PC-9 (cell line): ENCODE measurements at regions not wholly inside any gene's neighbourhood (a gene's known extent, or its start where the extent isn't known, plus 50 kb on each side); places are given as distances from the start of the nearest gene placed in this dataset.
"Not testable (repeated sequence)": the region's sequence is repeated elsewhere in the genome, so short reads cannot be mapped to it uniquely, and the experiment has no call there.

Experiments
- BruUV-seq: library from RNA; stranded (reverse); fragments of 400-500 nt; replicated peaks from 2 replicates; lab custom pipeline; 2021; lab: Mats Ljungman, UMichigan
- CTCF ChIA-PET: fragments of 300-600 bp; sonication (Branson Sonifier 250); formaldehyde crosslinking; loops from one replicate; lab custom pipeline; 2022; ENCODE audit warnings: antibody characterized with exemption; lab: Charles Lee
- POLR2A ChIA-PET: fragments of 300-600 bp; sonication (Branson Sonifier 250); formaldehyde crosslinking; loops from one replicate; lab custom pipeline; 2022; ENCODE audit warnings: antibody characterized with exemption; ENCODE audit not compliant: unreplicated experiment; lab: Charles Lee
- DNase-seq, 2 experiments: peaks; one replicate each; pipeline versions ENCODE4 v3.0.0 to v3.0.0-alpha.2; 2015 to 2022; ENCODE audit warnings: mixed read lengths in 1 of 2
- H2AFZ ChIP-seq: fragments of 200-600 bp; sonication (generic); 2 replicates; pipeline ENCODE4 v1.8.1; 2017; ENCODE audit warnings: antibody characterized with exemption
- H3F3A ChIP-seq: fragments of 200-600 bp; sonication (generic); 2 replicates; pipeline ENCODE4 v1.8.1; 2017; ENCODE audit warnings: antibody characterized with exemption, mild to moderate bottlenecking, low read depth; ENCODE audit not compliant: insufficient read depth
- H3K27ac ChIP-seq: fragments of 200-600 bp; sonication (generic); 2 replicates; pipeline ENCODE4 v1.6.1; 2016; ENCODE audit warnings: mixed run types
- H3K27me3 ChIP-seq: fragments of 200-600 bp; sonication (generic); 2 replicates; pipeline ENCODE4 v1.6.1; 2016; ENCODE audit warnings: low read depth, mixed run types; ENCODE audit not compliant: insufficient read depth
- H3K36me3 ChIP-seq: fragments of 200-600 bp; sonication (generic); 2 replicates; pipeline ENCODE4 v1.6.1; 2016; ENCODE audit warnings: low read depth, mixed run types
- H3K4me1 ChIP-seq: fragments of 200-600 bp; sonication (generic); replicated peaks from 2 replicates; pipeline ENCODE4 v1.6.1; 2016; ENCODE audit warnings: mixed run types; ENCODE audit not compliant: insufficient read depth
- H3K4me2 ChIP-seq: fragments of 200-600 bp; sonication (generic); 2 replicates; pipeline ENCODE4 v1.6.1; 2017; ENCODE audit warnings: mixed run types
- H3K4me3 ChIP-seq: fragments of 200-600 bp; sonication (generic); 2 replicates; pipeline ENCODE4 v1.6.1; 2016; ENCODE audit warnings: mixed run types
- H3K79me2 ChIP-seq: fragments of 200-600 bp; sonication (generic); 2 replicates; pipeline ENCODE4 v1.6.1; 2017; ENCODE audit warnings: low read depth, mixed run types
- H3K9me2 ChIP-seq: fragments of 200-600 bp; sonication (generic); 2 replicates; pipeline ENCODE4 v1.8.1; 2017; ENCODE audit warnings: mild to moderate bottlenecking; ENCODE audit not compliant: insufficient read depth
- H3K9me3 ChIP-seq: fragments of 200-600 bp; sonication (generic); 2 replicates; pipeline ENCODE4 v1.8.1; 2016; ENCODE audit warnings: low read depth; ENCODE audit not compliant: insufficient read depth
- H4K20me1 ChIP-seq: fragments of 200-600 bp; sonication (generic); 2 replicates; pipeline ENCODE4 v1.8.1; 2017; ENCODE audit not compliant: insufficient read depth
- CTCF ChIP-seq: fragments of 200-600 bp; sonication (generic); conservative IDR thresholded peaks from 2 replicates; pipeline ENCODE4 v1.6.1; 2017; ENCODE audit warnings: mixed run types, antibody characterized with exemption, mild to moderate bottlenecking, moderate library complexity
- EZH2 ChIP-seq: fragments of 200-600 bp; sonication (generic); IDR thresholded peaks from 2 replicates; pipeline ENCODE4 v1.8.0; 2017; ENCODE audit warnings: antibody characterized with exemption, low read depth
- intact Hi-C: fragments of 100-400 bp; cut with micrococcal nuclease; formaldehyde crosslinking; loops from one replicate; pipeline ENCODE4 v1.10.0; 2022; ENCODE audit not compliant: unreplicated experiment

- H3K27ac ChIP-seq, H3K4me2 ChIP-seq, POLR2A ChIA-PET, CTCF ChIA-PET, H3K36me3 ChIP-seq, H4K20me1 ChIP-seq, H3K27me3 ChIP-seq, H2AFZ ChIP-seq, DNase-seq, H3K4me1 ChIP-seq, H3K79me2 ChIP-seq, BruUV-seq, intact Hi-C loops, H3K9me3 ChIP-seq, H3K4me3 ChIP-seq, H3K9me2 ChIP-seq, H3F3A ChIP-seq: not testable (repeated sequence)
These were observed 64.5 kb upstream of the HTR1E start for GRCh38 chr6:86872810-86873209.

- ChIA-PET POLR2A (no interaction called here), CTCF (no interaction called here)
- Histone ChIP-seq H3K9me2 (no peaks in the 10 kb centered on the region), H3K4me1 (no peaks in the 10 kb centered on the region), H3K4me2 (no peak overlapping the region), H3K27me3 (no peaks in the 10 kb centered on the region), H2AFZ (no peak overlapping the region), H3K79me2 (no peaks in the 10 kb centered on the region), H3F3A (no peaks in the 10 kb centered on the region), H3K9me3 (no peaks in the 10 kb centered on the region), H4K20me1 (no peaks in the 10 kb centered on the region), H3K27ac (no peak overlapping the region), H3K4me3 (no peak overlapping the region), H3K36me3 (no peaks in the 10 kb centered on the region)
- intact Hi-C loops, result no loop called here
- no peak for TF ChIP-seq EZH2
- TF ChIP-seq CTCF, result no peak
- BruUV-seq, result no TSS peak
- no peak for DNase-seq
These were observed 65.6 kb upstream of the HTR1E start for GRCh38 chr6:86871681-86872080.

GRCh38 chr6:86869500-86869899, 67.8 kb upstream of the HTR1E start:
- TF ChIP-seq CTCF (no peak), EZH2 (no peak)
- Histone ChIP-seq H2AFZ (no peak overlapping the region), H3K4me1 (no peaks in the 10 kb centered on the region), H3F3A (no peaks in the 10 kb centered on the region), H3K4me2 (no peak overlapping the region), H3K27me3 (no peaks in the 10 kb centered on the region), H4K20me1 (no peaks in the 10 kb centered on the region), H3K27ac (no peak overlapping the region), H3K4me3 (no peak overlapping the region), H3K79me2 (no peaks in the 10 kb centered on the region), H3K9me3 (no peaks in the 10 kb centered on the region), H3K36me3 (no peaks in the 10 kb centered on the region), H3K9me2 (no peaks in the 10 kb centered on the region)
- ChIA-PET CTCF (no interaction called here), POLR2A (no interaction called here)
- DNase-seq, result no peak
- no TSS peak for BruUV-seq
- intact Hi-C loops, result no loop called here

GRCh38 chr6:86859513-86859912, 77.8 kb upstream of the HTR1E start:
- Histone ChIP-seq H3K79me2 (no peaks in the 10 kb centered on the region), H3F3A (no peaks in the 10 kb centered on the region), H3K27ac (no peak overlapping the region), H3K4me1 (no peaks in the 10 kb centered on the region), H3K4me2 (no peak overlapping the region), H2AFZ (no peak overlapping the region), H3K4me3 (no peak overlapping the region), H3K27me3 (no peaks in the 10 kb centered on the region), H3K9me3 (no peaks in the 10 kb centered on the region), H3K36me3 (no peaks in the 10 kb centered on the region), H3K9me2 (no peaks in the 10 kb centered on the region), H4K20me1 (no peaks in the 10 kb centered on the region)
- DNase-seq, result no peak
- TF ChIP-seq CTCF, result no peak
- TF ChIP-seq EZH2, result no peak
- CTCF ChIA-PET, result no interaction called here
- no TSS peak for BruUV-seq
- intact Hi-C loops, result loop anchor here (5.0 kb wide), 1 partner anchor 1102 kb away; no protein-coding TSS in a partner anchor
- POLR2A ChIA-PET, result no interaction called here
